ENCODE measurements at regions not wholly inside any gene's neighbourhood (a gene's known extent, or its start where the extent isn't known, plus 50 kb on each side); places are given as distances from the start of the nearest gene placed in this dataset.

- Histone ChIP-seq H3K27ac (ENCODE audit: low read depth, low read length) (no peak overlapping the region), H3K4me3 (ENCODE audit: low read depth, low read length) (no peak overlapping the region), H3K36me3 (ENCODE audit: insufficient read depth, low read length) (peaks cover 15% of the 10 kb centered on the region; the same call in 1 of the 2 replicates), H2AFZ (ENCODE audit: low read length, unreplicated experiment) (no peak overlapping the region), H3K79me2 (ENCODE audit: control insufficient read depth, insufficient read depth, low read length, unreplicated experiment) (peaks cover 35% of the 10 kb centered on the region), H3K27me3 (ENCODE audit: insufficient read depth, low read length) (no peaks in the 10 kb centered on the region), H3K4me1 (ENCODE audit: control insufficient read depth, insufficient read depth, low read length, unreplicated experiment) (no peaks in the 10 kb centered on the region)
Measured at GRCh38 chr3:15851735-15852134, 54.0 kb upstream of the ANKRD28 start.

DNA sequence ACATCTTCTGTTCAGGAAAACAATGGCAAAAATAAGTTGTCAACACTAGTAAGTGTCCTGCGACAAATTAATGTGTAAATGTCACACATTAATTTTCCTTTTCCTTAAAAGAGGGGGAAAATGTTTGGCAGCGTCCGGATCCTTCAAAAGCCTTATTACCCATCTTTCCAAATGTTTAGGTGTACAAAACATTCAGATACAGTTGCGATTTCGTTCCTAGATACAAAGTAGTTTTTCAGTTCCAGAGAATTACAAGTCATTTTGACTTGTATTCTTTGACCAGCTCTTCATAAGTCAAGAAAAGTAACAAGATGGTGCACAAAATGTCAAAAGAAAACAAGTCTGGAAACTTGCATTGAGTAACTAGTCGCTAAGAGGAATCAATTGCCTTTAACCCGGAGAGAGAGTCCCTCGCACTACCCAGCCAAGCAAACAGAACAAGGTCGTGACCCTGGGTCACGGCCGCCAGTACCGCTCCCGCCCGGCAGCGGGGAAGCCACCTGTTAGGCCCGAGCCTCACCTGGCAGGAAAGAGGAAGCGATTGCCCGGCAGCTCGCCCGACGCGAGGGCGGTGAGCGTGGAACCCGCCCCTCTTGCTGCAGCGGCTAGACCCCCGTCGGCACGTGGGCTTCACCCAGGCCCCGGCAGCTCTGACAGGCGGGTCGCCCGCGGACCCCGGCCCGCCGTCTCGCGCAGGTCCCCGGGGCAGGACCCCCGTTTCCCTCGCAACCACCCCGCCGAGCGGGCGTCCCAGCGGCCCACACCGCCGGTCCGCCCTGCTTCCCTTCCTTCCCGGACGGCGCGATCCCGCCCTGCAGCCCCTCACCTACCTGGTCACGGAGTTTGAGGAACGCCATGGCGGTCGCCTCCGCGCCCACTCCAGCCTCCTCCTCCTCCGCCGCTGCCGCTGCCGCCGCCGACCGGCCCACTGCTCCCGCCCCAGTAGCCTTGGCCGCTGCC lies 61.0 kb upstream of the ANKRD28 start:
- no peak overlapping the region for H3K27ac ChIP-seq (ENCODE audit: low read depth, low read length)
- 0 out of 2 replicates have a peak, but pooled peaks cover 4% of the 10 kb centered on the region for H3K36me3 ChIP-seq (ENCODE audit: insufficient read depth, low read length)
- peaks cover 10% of the 10 kb centered on the region for H3K4me1 ChIP-seq (ENCODE audit: control insufficient read depth, insufficient read depth, low read length, unreplicated experiment)
- H2AFZ ChIP-seq (ENCODE audit: low read length, unreplicated experiment) = peak overlapping the region; percentile 92
- no peaks in the 10 kb centered on the region for H3K27me3 ChIP-seq (ENCODE audit: insufficient read depth, low read length)
- H3K4me3 ChIP-seq (ENCODE audit: low read depth, low read length) = peak overlapping the region; percentile 84
- peaks cover 43% of the 10 kb centered on the region for H3K79me2 ChIP-seq (ENCODE audit: control insufficient read depth, insufficient read depth, low read length, unreplicated experiment)

DNA sequence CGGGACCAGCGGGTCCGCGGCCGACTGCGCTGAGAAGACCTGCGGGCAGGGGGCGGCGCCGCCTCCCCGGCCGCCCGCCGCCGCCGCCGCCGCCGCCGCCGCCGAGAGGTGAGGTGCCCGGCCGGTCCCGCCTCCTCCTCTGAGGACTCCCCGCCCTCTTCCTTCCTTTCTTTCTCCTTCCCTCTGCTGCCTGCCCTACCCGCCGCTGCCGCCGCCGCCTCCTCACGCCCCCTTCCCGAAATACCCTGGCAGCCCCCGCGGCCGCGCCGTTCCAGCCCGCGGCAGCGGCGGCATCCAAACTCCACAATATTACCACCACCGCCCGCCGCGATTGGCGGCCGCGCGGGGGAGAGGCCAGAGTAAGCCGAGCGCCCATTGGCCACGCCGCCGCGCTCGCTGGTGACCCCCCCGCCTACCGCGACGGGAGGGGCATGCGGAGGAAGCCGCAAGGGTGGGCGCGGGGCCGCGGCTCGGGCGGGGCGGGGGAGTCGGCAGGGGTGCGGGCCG lies 61.8 kb upstream of the ANKRD28 start:
- Histone ChIP-seq H3K79me2 (ENCODE audit: control insufficient read depth, insufficient read depth, low read length, unreplicated experiment) (peaks cover 38% of the 10 kb centered on the region), H3K27ac (ENCODE audit: low read depth, low read length) (no peak overlapping the region), H2AFZ (ENCODE audit: low read length, unreplicated experiment) (peak overlapping the region; percentile 92), H3K27me3 (ENCODE audit: insufficient read depth, low read length) (no peaks in the 10 kb centered on the region), H3K36me3 (ENCODE audit: insufficient read depth, low read length) (peaks cover 6% of the 10 kb centered on the region; the same call in 1 of the 2 replicates), H3K4me3 (ENCODE audit: low read depth, low read length) (peak overlapping the region; percentile 84), H3K4me1 (ENCODE audit: control insufficient read depth, insufficient read depth, low read length, unreplicated experiment) (peaks cover 10% of the 10 kb centered on the region)

DNA sequence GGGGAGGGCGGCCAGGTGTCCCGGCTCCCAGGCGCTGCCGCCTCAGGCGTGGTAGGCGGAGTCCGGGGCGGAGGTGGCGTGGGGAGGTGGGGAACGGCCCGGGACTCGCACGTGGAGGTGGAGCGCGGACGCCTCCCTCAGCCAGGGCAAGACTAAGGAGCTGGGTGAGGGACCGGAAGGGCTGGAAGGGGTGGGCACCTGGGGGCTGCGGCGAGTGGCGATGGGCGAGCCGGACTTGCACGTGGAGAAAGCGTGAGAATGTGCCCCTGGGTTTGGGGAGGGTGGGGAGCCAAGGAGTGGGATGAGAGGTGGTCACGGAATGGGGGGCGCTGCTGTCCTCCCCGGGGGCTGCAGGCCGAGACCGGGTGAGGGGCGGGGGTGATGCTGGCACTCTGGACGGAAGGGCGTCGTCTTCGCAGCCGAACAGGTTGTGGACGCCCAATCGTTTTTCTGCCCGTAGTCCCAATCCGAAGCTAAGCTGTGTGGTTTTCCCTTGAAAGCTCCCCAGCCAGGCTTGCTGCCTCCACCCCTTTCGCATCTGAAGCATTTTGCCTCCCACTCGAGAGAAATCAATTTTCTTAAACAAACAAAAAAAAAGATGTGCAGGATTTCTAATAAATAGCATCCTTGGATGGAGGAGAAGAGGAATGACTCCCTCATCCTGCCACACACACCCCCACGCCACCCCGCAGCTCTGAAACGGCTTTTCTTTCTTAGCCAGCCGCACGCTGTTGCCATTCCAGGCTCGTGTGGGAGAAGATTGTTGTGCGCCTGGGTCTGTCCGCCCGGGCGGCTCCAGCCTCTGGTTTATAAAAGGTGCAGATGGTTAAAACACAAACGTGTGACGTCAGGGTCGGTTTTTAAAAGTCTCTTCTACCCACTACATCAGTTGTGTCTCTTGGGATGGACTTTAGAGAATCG lies 62.5 kb upstream of the ANKRD28 start:
- no peaks in the 10 kb centered on the region for H3K27me3 ChIP-seq (ENCODE audit: insufficient read depth, low read length)
- peak overlapping the region; percentile 84 for H3K4me3 ChIP-seq (ENCODE audit: low read depth, low read length)
- peaks cover 36% of the 10 kb centered on the region for H3K79me2 ChIP-seq (ENCODE audit: control insufficient read depth, insufficient read depth, low read length, unreplicated experiment)
- H3K4me1 ChIP-seq (ENCODE audit: control insufficient read depth, insufficient read depth, low read length, unreplicated experiment) = peaks cover 10% of the 10 kb centered on the region
- peaks cover 8% of the 10 kb centered on the region for H3K36me3 ChIP-seq (ENCODE audit: insufficient read depth, low read length)
- H3K27ac ChIP-seq (ENCODE audit: low read depth, low read length) = no peak overlapping the region
- H2AFZ ChIP-seq (ENCODE audit: low read length, unreplicated experiment) = peak overlapping the region; percentile 19

- peak overlapping the region; percentile 19 for H2AFZ ChIP-seq (ENCODE audit: low read length, unreplicated experiment)
- H3K27me3 ChIP-seq (ENCODE audit: insufficient read depth, low read length) = no peaks in the 10 kb centered on the region
- H3K79me2 ChIP-seq (ENCODE audit: control insufficient read depth, insufficient read depth, low read length, unreplicated experiment) = peaks cover 28% of the 10 kb centered on the region
- H3K36me3 ChIP-seq (ENCODE audit: insufficient read depth, low read length) = peaks cover 12% of the 10 kb centered on the region
- peaks cover 10% of the 10 kb centered on the region for H3K4me1 ChIP-seq (ENCODE audit: control insufficient read depth, insufficient read depth, low read length, unreplicated experiment)
- H3K27ac ChIP-seq (ENCODE audit: low read depth, low read length) = no peak overlapping the region
- H3K4me3 ChIP-seq (ENCODE audit: low read depth, low read length) = peak overlapping the region; percentile 84
Measured at GRCh38 chr3:15861163-15861562, 63.4 kb upstream of the ANKRD28 start.

GRCh38 chr3:15872807-15873206 lies 75.0 kb upstream of the ANKRD28 start:
- H3K27ac ChIP-seq (ENCODE audit: low read depth, low read length) = no peak overlapping the region

DNA sequence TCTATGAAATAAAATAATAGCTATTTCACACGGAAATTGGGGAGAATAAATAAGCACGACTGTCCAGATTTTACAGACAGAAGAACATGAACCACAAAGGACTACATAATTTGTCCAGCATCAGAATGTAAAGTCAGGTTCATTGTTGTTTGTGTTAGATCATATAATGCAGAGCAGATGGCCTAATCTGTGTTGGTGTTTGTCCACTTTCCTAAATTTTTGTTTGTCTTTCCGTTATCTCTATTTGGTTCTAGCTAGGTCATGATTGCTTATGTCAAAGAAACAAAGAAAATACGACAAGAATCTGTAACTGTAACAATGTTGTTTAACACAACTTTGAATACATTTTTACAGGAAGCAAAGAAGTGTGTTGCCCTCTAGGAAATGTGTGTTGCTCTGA lies 75.6 kb upstream of the ANKRD28 start:
- Histone ChIP-seq H3K4me3 (ENCODE audit: low read depth, low read length) (no peak overlapping the region), H2AFZ (ENCODE audit: low read length, unreplicated experiment) (no peak overlapping the region), H3K27ac (ENCODE audit: low read depth, low read length) (no peak overlapping the region), H3K27me3 (ENCODE audit: insufficient read depth, low read length) (no peaks in the 10 kb centered on the region), H3K36me3 (ENCODE audit: insufficient read depth, low read length) (no peaks in the 10 kb centered on the region), H3K79me2 (ENCODE audit: control insufficient read depth, insufficient read depth, low read length, unreplicated experiment) (no peaks in the 10 kb centered on the region), H3K4me1 (ENCODE audit: control insufficient read depth, insufficient read depth, low read length, unreplicated experiment) (peaks cover 9% of the 10 kb centered on the region)

More at GRCh38 chr3:15872807-15873206, 75.0 kb upstream of the ANKRD28 start:
- Histone ChIP-seq H3K4me3 (ENCODE audit: low read depth, low read length) (no peak overlapping the region), H3K79me2 (ENCODE audit: control insufficient read depth, insufficient read depth, low read length, unreplicated experiment) (no peaks in the 10 kb centered on the region), H2AFZ (ENCODE audit: low read length, unreplicated experiment) (no peak overlapping the region), H3K36me3 (ENCODE audit: insufficient read depth, low read length) (no peaks in the 10 kb centered on the region), H3K4me1 (ENCODE audit: control insufficient read depth, insufficient read depth, low read length, unreplicated experiment) (peaks cover 9% of the 10 kb centered on the region), H3K27me3 (ENCODE audit: insufficient read depth, low read length) (no peaks in the 10 kb centered on the region)

DNA sequence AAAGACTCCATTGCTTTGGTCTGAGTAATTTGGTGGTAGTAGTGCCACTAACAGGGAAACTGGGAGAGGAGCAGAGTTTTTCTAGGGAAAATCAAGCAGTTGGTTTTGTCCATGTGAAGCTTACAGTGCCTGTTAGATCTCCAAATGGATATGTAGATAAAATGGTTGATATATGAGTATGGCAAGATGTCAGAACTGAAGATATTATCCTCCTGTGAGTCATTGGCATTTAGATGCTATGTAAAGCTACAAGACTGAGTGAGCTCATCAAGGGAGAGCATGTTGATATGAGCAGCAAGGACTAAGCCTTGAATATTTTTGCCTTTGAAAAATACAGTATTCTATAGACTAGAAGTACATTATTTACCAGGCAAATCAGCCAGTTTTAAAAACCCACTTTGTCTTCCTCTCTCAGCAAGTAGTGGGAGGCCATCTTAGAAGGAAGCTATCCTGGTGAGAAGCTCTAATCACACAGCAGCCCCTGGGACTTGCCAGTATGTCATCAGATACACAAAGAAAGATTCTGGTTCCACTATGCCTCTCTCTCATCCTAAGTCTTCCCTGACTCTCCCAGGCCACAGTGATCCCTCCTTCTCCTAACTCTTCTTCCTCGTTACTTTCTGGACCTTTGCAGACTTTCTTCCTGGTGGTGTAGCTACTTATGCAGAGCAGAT lies 77.4 kb upstream of the ANKRD28 start:
- Histone ChIP-seq H3K36me3 (ENCODE audit: insufficient read depth, low read length) (no peaks in the 10 kb centered on the region), H3K4me3 (ENCODE audit: low read depth, low read length) (no peak overlapping the region), H2AFZ (ENCODE audit: low read length, unreplicated experiment) (no peak overlapping the region), H3K79me2 (ENCODE audit: control insufficient read depth, insufficient read depth, low read length, unreplicated experiment) (no peaks in the 10 kb centered on the region), H3K4me1 (ENCODE audit: control insufficient read depth, insufficient read depth, low read length, unreplicated experiment) (peaks cover 9% of the 10 kb centered on the region), H3K27ac (ENCODE audit: low read depth, low read length) (no peak overlapping the region), H3K27me3 (ENCODE audit: insufficient read depth, low read length) (no peaks in the 10 kb centered on the region)

DNA sequence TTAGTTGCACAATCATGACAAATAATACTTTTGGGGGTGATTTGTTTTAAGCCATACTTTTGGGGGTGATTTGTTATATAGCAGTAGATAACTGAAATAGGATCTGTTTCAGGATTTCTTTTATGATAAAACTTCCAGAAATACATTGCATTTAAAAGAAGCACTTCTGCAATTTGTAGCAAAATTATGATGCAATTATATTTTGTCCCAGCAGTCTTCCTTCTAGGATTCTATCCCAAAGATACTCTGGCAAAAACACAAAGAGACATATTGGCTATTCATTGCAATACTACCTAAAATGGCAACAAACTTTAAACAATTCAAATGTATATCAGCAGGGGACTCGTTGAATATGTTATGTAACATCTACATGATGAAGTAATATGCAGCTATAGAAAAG lies 78.9 kb upstream of the ANKRD28 start:
- Histone ChIP-seq H3K36me3 (ENCODE audit: insufficient read depth, low read length) (no peaks in the 10 kb centered on the region), H2AFZ (ENCODE audit: low read length, unreplicated experiment) (no peak overlapping the region), H3K4me3 (ENCODE audit: low read depth, low read length) (no peak overlapping the region), H3K27me3 (ENCODE audit: insufficient read depth, low read length) (no peaks in the 10 kb centered on the region), H3K27ac (ENCODE audit: low read depth, low read length) (no peak overlapping the region), H3K79me2 (ENCODE audit: control insufficient read depth, insufficient read depth, low read length, unreplicated experiment) (no peaks in the 10 kb centered on the region), H3K4me1 (ENCODE audit: control insufficient read depth, insufficient read depth, low read length, unreplicated experiment) (peaks cover 9% of the 10 kb centered on the region)

DNA sequence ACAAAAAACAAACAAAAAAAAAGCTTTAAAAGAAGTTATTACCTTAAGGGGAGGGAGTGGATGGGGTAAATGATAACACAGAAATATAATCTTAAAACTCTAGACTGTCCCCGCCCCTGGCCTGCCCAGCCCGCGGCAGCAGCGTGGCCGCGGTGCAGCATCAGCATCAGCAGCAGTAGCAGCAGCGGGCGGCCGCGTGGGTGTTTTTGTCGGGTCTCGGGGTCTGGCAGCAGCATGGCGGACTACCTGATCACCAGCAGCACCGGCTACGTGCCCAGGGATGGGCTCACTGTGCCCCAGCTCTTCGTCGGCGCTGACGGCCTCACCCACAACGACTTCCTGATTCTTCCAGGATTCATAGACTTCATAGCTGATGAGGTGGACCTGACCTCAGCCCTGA lies 80.0 kb upstream of the ANKRD28 start:
- no peaks in the 10 kb centered on the region for H3K27me3 ChIP-seq (ENCODE audit: insufficient read depth, low read length)

More for the DNA sequence above, 80.0 kb upstream of the ANKRD28 start:
- Histone ChIP-seq H3K4me3 (ENCODE audit: low read depth, low read length) (no peak overlapping the region), H2AFZ (ENCODE audit: low read length, unreplicated experiment) (no peak overlapping the region), H3K36me3 (ENCODE audit: insufficient read depth, low read length) (no peaks in the 10 kb centered on the region), H3K79me2 (ENCODE audit: control insufficient read depth, insufficient read depth, low read length, unreplicated experiment) (no peaks in the 10 kb centered on the region), H3K4me1 (ENCODE audit: control insufficient read depth, insufficient read depth, low read length, unreplicated experiment) (peaks cover 9% of the 10 kb centered on the region), H3K27ac (ENCODE audit: low read depth, low read length) (no peak overlapping the region)
